GM10266 (cell line): ENCODE measurements at regions not wholly inside any gene's neighbourhood (a gene's known extent, or its start where the extent isn't known, plus 50 kb on each side); places are given as distances from the start of the nearest gene placed in this dataset.

Source experiments
- DNase-seq: peaks from one replicate; pipeline ENCODE4 v3.0.0; 2012; ENCODE audit errors: extremely low spot score
- CTCF ChIP-seq: IDR thresholded peaks from 2 replicates; pipeline ENCODE4 v1.5.1; 2012; ENCODE audit warnings: mild to moderate bottlenecking, low read depth; ENCODE audit not compliant: control insufficient read depth, insufficient read depth; ENCODE audit errors: missing control alignments

GRCh38 chr6:165917576-165917975, 250.1 kb downstream of the TBXT start:
- DNase-seq: no peak
- no peak for TF ChIP-seq CTCF

- no peak for TF ChIP-seq CTCF
Observed at GRCh38 chr6:165915022-165915770, 252.2 kb upstream of the PDE10A start.

GRCh38 chr6:165913676-165914570, 250.9 kb upstream of the PDE10A start:
- TF ChIP-seq CTCF: no peak

More at GRCh38 chr6:165915022-165915770, 252.2 kb upstream of the PDE10A start:
- DNase-seq: no peak

GRCh38 chr6:165910184-165910966, 247.3 kb upstream of the PDE10A start:
- no peak for TF ChIP-seq CTCF
- DNase-seq: no peak

More at GRCh38 chr6:165913676-165914570, 250.9 kb upstream of the PDE10A start:
- DNase-seq: no peak

- TF ChIP-seq CTCF: no peak
- DNase-seq: no peak
Observed at GRCh38 chr6:165906736-165907135, 243.7 kb upstream of the PDE10A start.

GRCh38 chr6:165905744-165906143, 242.7 kb upstream of the PDE10A start:
- no peak for TF ChIP-seq CTCF
- DNase-seq: no peak
